Motor neuron (in vitro differentiated cells): ENCODE measurements at regions not wholly inside any gene's neighbourhood (a gene's known extent, or its start where the extent isn't known, plus 50 kb on each side); places are given as distances from the start of the nearest gene placed in this dataset.

Experiments used
- ATAC-seq, 8 experiments: fragments of 200-7000 bp; cut with Tn5 transposase; replicated peaks in 6 of 8; 2 replicates each; pipeline ENCODE4 v1.8.0; 2021; ENCODE audit warnings: mild to moderate bottlenecking in 8 of 8, moderate library complexity in 8 of 8
- H3K27ac ChIP-seq, 2 donors: fragments of 250-450 bp; sonication (Bioruptor Pico); 2 replicates each; pipeline ENCODE4 v1.9.0; 2021; ENCODE audit warnings: antibody characterized with exemption in 2 of 2, mild to moderate bottlenecking in 2 of 2, moderate library complexity in 1 of 2
- H3K4me1 ChIP-seq, 2 donors: fragments of 250-450 bp; sonication (Bioruptor Pico); replicated peaks in 1 of 2; 2 replicates each; pipeline ENCODE4 v1.6.1; 2021; ENCODE audit warnings: antibody characterized with exemption in 2 of 2, mild to moderate bottlenecking in 2 of 2, moderate library complexity in 1 of 2
- H3K4me3 ChIP-seq, 5 donors: fragments of 250-450 bp; sonication (Bioruptor Pico); 2 replicates each; pipeline ENCODE4 v1.9.0; 2021; ENCODE audit warnings: antibody characterized with exemption in 5 of 5, mild to moderate bottlenecking in 5 of 5, moderate library complexity in 4 of 5
- WGBS, 10 experiments: fragments of 450-650 bp; shearing (Covaris generic); methylation state at CpG; one replicate each; pipeline ENCODE4 v1.0.0; 2022; 5-methylcytosine and 5-hydroxymethylcytosine counted together
- in situ Hi-C, 9 experiments: fragments of 400-800 bp; cut with MboI; loops; one replicate each; pipeline ENCODE4 v1.15.0; 2021; ENCODE audit warnings: low sequenced_read_pairs in 9 of 9, low pct_unique_long_range_greater_than_20kb in 2 of 9; ENCODE audit not compliant: unreplicated experiment in 9 of 9

GRCh38 chr10:120715171-120715570 lies 136.0 kb upstream of the WDR11 start:
- Histone ChIP-seq H3K4me3 (no peak overlapping the region), H3K27ac (no peak overlapping the region), H3K4me1 (peaks cover 0 to 5% of the 10 kb centered on the region in 2 donors)
- in situ Hi-C loops, result no loop called here
- WGBS, 10 experiments, result 31 to 100% (median 83%) methylated on average over 1 to 3 of the region's 3 CpGs; no CpG with 5 or more reads in 2 of the 10 experiments
- ATAC-seq, result no peak

- in situ Hi-C loops, result no loop called here
- ATAC-seq, result peak in 1 of 8 experiments; percentile 27
- H3K4me1 ChIP-seq, result no peaks in the 10 kb centered on the region
- no peak overlapping the region for H3K4me3 ChIP-seq
- H3K27ac ChIP-seq, result no peak overlapping the region
Observed at GRCh38 chr10:120719333-120719732, 131.8 kb upstream of the WDR11 start.

- in situ Hi-C loops, result no loop called here
- 0 to 100% (median 43%) methylated on average over 1 to 2 of the region's 2 CpGs; no CpG with 5 or more reads in 1 of the 10 experiments for WGBS, 10 experiments
- no peak for ATAC-seq
- peaks cover 0 to 2% of the 10 kb centered on the region in 2 donors for H3K4me1 ChIP-seq
- no peak overlapping the region for H3K4me3 ChIP-seq
- H3K27ac ChIP-seq, result no peak overlapping the region
Observed at GRCh38 chr10:120727001-120727400, 124.2 kb upstream of the WDR11 start.

- in situ Hi-C loops, result no loop called here
- WGBS, 10 experiments, result 0 to 100% (median 58%) methylated on average over 1 of the region's 1 CpG
- H3K4me1 ChIP-seq, result peaks cover 0 to 2% of the 10 kb centered on the region in 2 donors
- no peak overlapping the region for H3K4me3 ChIP-seq
- no peak overlapping the region for H3K27ac ChIP-seq
- peak in 4 of 8 experiments; percentile 40 to 72 (median 53) for ATAC-seq
Observed at GRCh38 chr10:120729547-120729946, 121.6 kb upstream of the WDR11 start.

GRCh38 chr10:120732067-120732466 lies 119.1 kb upstream of the WDR11 start:
- ATAC-seq, result no peak
- peaks cover 0 to 2% of the 10 kb centered on the region in 2 donors for H3K4me1 ChIP-seq
- H3K27ac ChIP-seq, result no peak overlapping the region
- no peak overlapping the region for H3K4me3 ChIP-seq
- WGBS, 10 experiments, result 89 to 100% (median 100%) methylated on average over 1 of the region's 1 CpG; no CpG with 5 or more reads in 6 of the 10 experiments
- in situ Hi-C loops, result no loop called here

GRCh38 chr10:120732643-120733313 lies 118.4 kb upstream of the WDR11 start:
- Histone ChIP-seq H3K4me3 (no peak overlapping the region), H3K27ac (no peak overlapping the region), H3K4me1 (peaks cover 0 to 2% of the 10 kb centered on the region in 2 donors)
- no peak for ATAC-seq
- in situ Hi-C loops, result no loop called here
- 63 to 100% (median 89%) methylated on average over 1 to 4 of the region's 4 CpGs; no CpG with 5 or more reads in 4 of the 10 experiments for WGBS, 10 experiments

- in situ Hi-C loops, result no loop called here
- peaks cover 0 to 2% of the 10 kb centered on the region in 2 donors for H3K4me1 ChIP-seq
Observed at GRCh38 chr10:120734483-120735078, 116.6 kb upstream of the WDR11 start.

GRCh38 chr10:120735315-120735714 lies 115.8 kb upstream of the WDR11 start:
- ATAC-seq, result peak in 1 of 8 experiments; percentile 11
- Histone ChIP-seq H3K27ac (no peak overlapping the region), H3K4me1 (no peaks in the 10 kb centered on the region), H3K4me3 (no peak overlapping the region)
- in situ Hi-C loops, result no loop called here
- 38 to 96% (median 72%) methylated on average over 1 to 5 of the region's 5 CpGs; no CpG with 5 or more reads in 4 of the 10 experiments for WGBS, 10 experiments

More at GRCh38 chr10:120734483-120735078, 116.6 kb upstream of the WDR11 start:
- peak in 1 of 8 experiments; percentile 12 for ATAC-seq
- Histone ChIP-seq H3K4me3 (no peak overlapping the region), H3K27ac (no peak overlapping the region)
- WGBS, 10 experiments, result 39 to 100% (median 86%) methylated on average over 1 to 6 of the region's 6 CpGs; no CpG with 5 or more reads in 1 of the 10 experiments

GRCh38 chr10:120735773-120736371 lies 115.3 kb upstream of the WDR11 start:
- in situ Hi-C loops, result no loop called here
- ATAC-seq, result peak in 4 of 8 experiments; percentile 16 to 57 (median 45)
- Histone ChIP-seq H3K27ac (no peak overlapping the region), H3K4me1 (no peaks in the 10 kb centered on the region), H3K4me3 (no peak overlapping the region)
- 11 to 70% (median 63%) methylated on average over 1 to 4 of the region's 5 CpGs; no CpG with 5 or more reads in 2 of the 10 experiments for WGBS, 10 experiments

- Histone ChIP-seq H3K4me1 (no peaks in the 10 kb centered on the region), H3K4me3 (no peak overlapping the region), H3K27ac (no peak overlapping the region)
- in situ Hi-C loops, result no loop called here
- no peak for ATAC-seq
- WGBS, 10 experiments, result 7 to 83% (median 77%) methylated on average over 1 to 3 of the region's 4 CpGs; no CpG with 5 or more reads in 4 of the 10 experiments
Observed at GRCh38 chr10:120736377-120736776, 114.8 kb upstream of the WDR11 start.

- 20 to 100% (median 71%) methylated on average over 1 to 3 of the region's 3 CpGs; no CpG with 5 or more reads in 3 of the 10 experiments for WGBS, 10 experiments
- no peak overlapping the region for H3K27ac ChIP-seq
- H3K4me3 ChIP-seq, result no peak overlapping the region
- in situ Hi-C loops, result no loop called here
- H3K4me1 ChIP-seq, result no peaks in the 10 kb centered on the region
- no peak for ATAC-seq
Observed at GRCh38 chr10:120738658-120739057, 112.5 kb upstream of the WDR11 start.

- no peak for ATAC-seq
- H3K4me1 ChIP-seq, result no peaks in the 10 kb centered on the region
- H3K4me3 ChIP-seq, result no peak overlapping the region
- in situ Hi-C loops, result no loop called here
- H3K27ac ChIP-seq, result no peak overlapping the region
- WGBS, 10 experiments, result 8 to 65% (median 32%) methylated on average over 1 to 5 of the region's 5 CpGs; no CpG with 5 or more reads in 4 of the 10 experiments
Observed at GRCh38 chr10:120741396-120741795, 109.8 kb upstream of the WDR11 start.

GRCh38 chr10:120742373-120742772 lies 108.8 kb upstream of the WDR11 start:
- no peak overlapping the region for H3K27ac ChIP-seq
- no peaks in the 10 kb centered on the region for H3K4me1 ChIP-seq
- WGBS, 10 experiments, result 80 to 100% (median 100%) methylated on average over 1 to 3 of the region's 4 CpGs; no CpG with 5 or more reads in 7 of the 10 experiments
- ATAC-seq, result no peak
- no peak overlapping the region for H3K4me3 ChIP-seq
- in situ Hi-C loops, result no loop called here
